SU-DHL-6 (cell line): ENCODE measurements at regions not wholly inside any gene's neighbourhood (a gene's known extent, or its start where the extent isn't known, plus 50 kb on each side); places are given as distances from the start of the nearest gene placed in this dataset.

ENCODE experiments used
- H2AFZ ChIP-seq: fragments of 200-600 bp; sonication (generic); 2 replicates; pipeline ENCODE4 v1.6.1; 2014; ENCODE audit warnings: low read depth, mild to moderate bottlenecking, moderate library complexity, mixed read lengths, antibody characterized with exemption, low read length; ENCODE audit not compliant: severe bottlenecking
- H3F3A ChIP-seq: fragments of 200-600 bp; shearing (Covaris generic); 2 replicates; pipeline ENCODE4 v1.6.0; 2016; ENCODE audit warnings: antibody characterized with exemption, mild to moderate bottlenecking; ENCODE audit not compliant: insufficient read depth
- H3K27ac ChIP-seq: fragments of 200-600 bp; sonication (generic); 2 replicates; pipeline ENCODE4 v1.5.1; 2016; ENCODE audit warnings: low read depth, mild to moderate bottlenecking, low read length, moderate library complexity, mixed read lengths
- H3K27me3 ChIP-seq: fragments of 200-600 bp; sonication (generic), shearing (Covaris generic); 2 replicates; pipeline ENCODE4 v1.6.0; 2014; ENCODE audit warnings: mild to moderate bottlenecking, low read length
- H3K36me3 ChIP-seq: fragments of 200-600 bp; sonication (generic); 2 replicates; pipeline ENCODE4 v1.6.1; 2014; ENCODE audit warnings: mild to moderate bottlenecking, low read length, mixed read lengths
- H3K4me2 ChIP-seq: fragments of 300-600, 200-600 bp; shearing (Covaris generic), sonication (generic); 2 replicates; pipeline ENCODE4 v1.6.0; 2014; ENCODE audit warnings: low read length, low read depth, mild to moderate bottlenecking; ENCODE audit not compliant: poor library complexity, severe bottlenecking
- H3K4me3 ChIP-seq: fragments of 200-600 bp; sonication (generic); 2 replicates; pipeline ENCODE4 v1.5.1; 2014; ENCODE audit warnings: antibody characterized with exemption, low read length, mild to moderate bottlenecking, mixed read lengths; ENCODE audit not compliant: insufficient read depth, poor library complexity, severe bottlenecking
- H3K79me2 ChIP-seq: fragments of 200-600 bp; sonication (generic); 2 replicates; pipeline ENCODE4 v1.6.1; 2014; ENCODE audit warnings: mild to moderate bottlenecking, low read length, moderate library complexity; ENCODE audit not compliant: insufficient read depth
- H3K9ac ChIP-seq: fragments of 200-600 bp; sonication (generic); 2 replicates; pipeline ENCODE4 v1.7.0; 2014; ENCODE audit warnings: mild to moderate bottlenecking, low read length
- H3K9me2 ChIP-seq: fragments of 200-600 bp; sonication (generic); replicated peaks from 2 replicates; pipeline ENCODE4 v1.6.1; 2014; ENCODE audit warnings: low read length; ENCODE audit not compliant: insufficient read depth
- H3K9me3 ChIP-seq: fragments of 200-600 bp; sonication (generic); 2 replicates; pipeline ENCODE4 v1.6.1; 2014; ENCODE audit warnings: low read length, mixed read lengths; ENCODE audit not compliant: insufficient read depth
- H4K20me1 ChIP-seq: fragments of 200-600 bp; sonication (generic); 2 replicates; pipeline ENCODE4 v1.6.1; 2014; ENCODE audit warnings: low read depth, mild to moderate bottlenecking, antibody characterized with exemption, low read length, moderate library complexity, mixed read lengths
- EZH2phosphoT487 ChIP-seq: fragments of 200-600 bp; sonication (generic), shearing (Covaris generic); conservative IDR thresholded peaks from 2 replicates; pipeline ENCODE4 v1.6.1; 2018; ENCODE audit warnings: mild to moderate bottlenecking, antibody characterized with exemption, low read length, moderate library complexity, mixed read lengths
- TF ChIP-seq, protein P1 (sequence below): fragments of 200-600 bp; sonication (generic); IDR thresholded peaks from one replicate; pipeline ENCODE4 v1.5.1; 2017; ENCODE audit warnings: antibody characterized with exemption, mild to moderate bottlenecking, low read length, moderate library complexity; ENCODE audit not compliant: insufficient read depth, poor library complexity, severe bottlenecking

DNA sequence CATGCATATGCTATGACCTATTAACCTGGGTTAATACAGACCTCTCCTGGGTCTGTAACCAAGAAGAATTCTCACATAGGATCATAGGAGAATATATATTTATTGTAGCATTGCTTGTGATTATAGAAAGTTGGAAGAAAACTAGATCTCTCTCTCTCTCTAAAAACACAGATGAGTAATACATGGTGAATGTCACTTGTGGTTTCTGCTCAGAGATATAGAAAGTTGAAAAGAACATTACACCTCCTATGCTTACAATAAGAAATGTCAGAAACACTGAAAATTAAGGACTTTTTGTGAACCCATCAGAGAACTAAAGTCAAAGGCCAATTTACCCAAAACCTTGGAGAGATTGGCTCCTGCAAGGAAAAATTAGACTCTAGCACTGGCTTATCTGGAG lies 1389.5 kb downstream of the FAM133A start:
- H3K9me3 ChIP-seq, result no peaks in the 10 kb centered on the region
- H3K36me3 ChIP-seq, result no peaks in the 10 kb centered on the region
- no peaks in the 10 kb centered on the region for H3K9me2 ChIP-seq
- no peak overlapping the region for H3K27ac ChIP-seq
- no peaks in the 10 kb centered on the region for H3K79me2 ChIP-seq
- no peaks in the 10 kb centered on the region for H3K27me3 ChIP-seq
- H2AFZ ChIP-seq, result no peak overlapping the region
- no peaks in the 10 kb centered on the region for H3F3A ChIP-seq
- H3K4me3 ChIP-seq, result no peak overlapping the region
- no peak overlapping the region for H3K4me2 ChIP-seq
- no peak for TF ChIP-seq EZH2phosphoT487
- TF ChIP-seq, protein P1, sequence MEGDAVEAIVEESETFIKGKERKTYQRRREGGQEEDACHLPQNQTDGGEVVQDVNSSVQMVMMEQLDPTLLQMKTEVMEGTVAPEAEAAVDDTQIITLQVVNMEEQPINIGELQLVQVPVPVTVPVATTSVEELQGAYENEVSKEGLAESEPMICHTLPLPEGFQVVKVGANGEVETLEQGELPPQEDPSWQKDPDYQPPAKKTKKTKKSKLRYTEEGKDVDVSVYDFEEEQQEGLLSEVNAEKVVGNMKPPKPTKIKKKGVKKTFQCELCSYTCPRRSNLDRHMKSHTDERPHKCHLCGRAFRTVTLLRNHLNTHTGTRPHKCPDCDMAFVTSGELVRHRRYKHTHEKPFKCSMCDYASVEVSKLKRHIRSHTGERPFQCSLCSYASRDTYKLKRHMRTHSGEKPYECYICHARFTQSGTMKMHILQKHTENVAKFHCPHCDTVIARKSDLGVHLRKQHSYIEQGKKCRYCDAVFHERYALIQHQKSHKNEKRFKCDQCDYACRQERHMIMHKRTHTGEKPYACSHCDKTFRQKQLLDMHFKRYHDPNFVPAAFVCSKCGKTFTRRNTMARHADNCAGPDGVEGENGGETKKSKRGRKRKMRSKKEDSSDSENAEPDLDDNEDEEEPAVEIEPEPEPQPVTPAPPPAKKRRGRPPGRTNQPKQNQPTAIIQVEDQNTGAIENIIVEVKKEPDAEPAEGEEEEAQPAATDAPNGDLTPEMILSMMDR, result no peak
- H4K20me1 ChIP-seq, result no peaks in the 10 kb centered on the region
- H3K9ac ChIP-seq, result no peak overlapping the region

GRCh38 chrX:95065151-95065550 lies 1391.1 kb downstream of the FAM133A start:
- Histone ChIP-seq H3K27ac (no peak overlapping the region), H3F3A (no peaks in the 10 kb centered on the region), H3K9me3 (no peaks in the 10 kb centered on the region), H3K9ac (no peak overlapping the region), H3K79me2 (no peaks in the 10 kb centered on the region), H3K4me3 (no peak overlapping the region), H3K9me2 (no peaks in the 10 kb centered on the region), H4K20me1 (no peaks in the 10 kb centered on the region), H3K27me3 (no peaks in the 10 kb centered on the region), H2AFZ (no peak overlapping the region), H3K36me3 (no peaks in the 10 kb centered on the region), H3K4me2 (no peak overlapping the region)
- TF ChIP-seq, protein P1, result no peak
- no peak for TF ChIP-seq EZH2phosphoT487

- H3K9me3 ChIP-seq, result no peaks in the 10 kb centered on the region
- H3K79me2 ChIP-seq, result no peaks in the 10 kb centered on the region
- H3K4me3 ChIP-seq, result no peak overlapping the region
- H2AFZ ChIP-seq, result no peak overlapping the region
- H4K20me1 ChIP-seq, result no peaks in the 10 kb centered on the region
- no peak overlapping the region for H3K4me2 ChIP-seq
- no peak overlapping the region for H3K27ac ChIP-seq
- H3K9me2 ChIP-seq, result no peaks in the 10 kb centered on the region
- no peaks in the 10 kb centered on the region for H3K36me3 ChIP-seq
- H3K9ac ChIP-seq, result no peak overlapping the region
- H3F3A ChIP-seq, result no peaks in the 10 kb centered on the region
- H3K27me3 ChIP-seq, result no peaks in the 10 kb centered on the region
- no peak for TF ChIP-seq EZH2phosphoT487
- TF ChIP-seq, protein P1, result no peak
Observed at GRCh38 chrX:95071052-95071451, 1397.0 kb downstream of the FAM133A start.
